WTC11 (cell line): ENCODE measurements at regions not wholly inside any gene's neighbourhood (a gene's known extent, or its start where the extent isn't known, plus 50 kb on each side); places are given as distances from the start of the nearest gene placed in this dataset.
A peak's percentile ranks its signal among the peaks of the same experiment; 100 is the strongest.

Experiments
- ATAC-seq: fragments of 200-7000 bp; cut with Tn5 transposase; 2 replicates; pipeline ENCODE4 v1.10.0; 2021; ENCODE audit warnings: mild to moderate bottlenecking, moderate library complexity
- CTCF ChIA-PET: fragments of 300-600 bp; sonication (Branson Sonifier 250); formaldehyde crosslinking; loops from one replicate; lab custom pipeline; 2021; ENCODE audit warnings: antibody characterized with exemption; lab: Charles Lee
- POLR2A ChIA-PET: fragments of 350-600 bp; sonication (Branson Sonifier 250); formaldehyde crosslinking; loops from one replicate; lab custom pipeline; 2021; ENCODE audit warnings: antibody characterized with exemption; lab: Charles Lee
- DNase-seq: peaks from one replicate; pipeline ENCODE4 v3.0.0; 2021; ENCODE audit warnings: low spot score
- H3K27ac Mint-ChIP-seq: 2 replicates; pipeline ENCODE4 v1.8.0; 2021; ENCODE audit warnings: mixed read lengths
- H3K27me3 Mint-ChIP-seq: 2 replicates; pipeline ENCODE4 v1.8.0; 2021; ENCODE audit warnings: low read depth, mild to moderate bottlenecking, moderate library complexity, mixed read lengths
- H3K36me3 Mint-ChIP-seq: 2 replicates; pipeline ENCODE4 v1.8.0; 2021; ENCODE audit warnings: mixed read lengths
- H3K4me1 Mint-ChIP-seq: 2 replicates; pipeline ENCODE4 v1.8.0; 2022; ENCODE audit warnings: mixed read lengths
- H3K4me3 Mint-ChIP-seq: 2 replicates; pipeline ENCODE4 v1.8.0; 2021; ENCODE audit warnings: mild to moderate bottlenecking, moderate library complexity, mixed read lengths
- H3K9me3 Mint-ChIP-seq: 2 replicates; pipeline ENCODE4 v1.8.0; 2021; ENCODE audit warnings: mixed read lengths
- ARID4B ChIP-seq: sonication (generic); formaldehyde crosslinking; IDR thresholded peaks from 2 replicates; pipeline ENCODE4 v1.8.0; 2023; ENCODE audit warnings: missing genetic modification reagents, mild to moderate bottlenecking, borderline replicate concordance
- ATF2 ChIP-seq: sonication (generic); formaldehyde crosslinking; IDR thresholded peaks from 2 replicates; pipeline ENCODE4 v1.8.1; 2022; ENCODE audit warnings: low read depth, missing genetic modification reagents, borderline replicate concordance
- CBFB ChIP-seq: sonication (generic); formaldehyde crosslinking; IDR thresholded peaks from 2 replicates; pipeline ENCODE4 v1.8.1; 2022; ENCODE audit warnings: mild to moderate bottlenecking, low read depth, missing genetic modification reagents
- CTCF ChIP-seq: fragments of 200-600 bp; IDR thresholded peaks from 2 replicates; pipeline ENCODE4 v1.8.0; 2022; ENCODE audit warnings: antibody characterized with exemption
- ELF4 ChIP-seq: sonication (generic); formaldehyde crosslinking; IDR thresholded peaks from 2 replicates; pipeline ENCODE4 v1.8.1; 2022; ENCODE audit warnings: low read depth, mild to moderate bottlenecking, moderate library complexity, missing genetic modification reagents
- FOXK1 ChIP-seq: sonication (generic); formaldehyde crosslinking; IDR thresholded peaks from 2 replicates; pipeline ENCODE4 v1.8.0; 2022; ENCODE audit warnings: mild to moderate bottlenecking, moderate library complexity, missing genetic modification reagents
- FOXP1 ChIP-seq: sonication (generic); formaldehyde crosslinking; IDR thresholded peaks from 2 replicates; pipeline ENCODE4 v1.8.0; 2022; ENCODE audit warnings: missing genetic modification reagents, mild to moderate bottlenecking, moderate library complexity, borderline replicate concordance
- GABPB1 ChIP-seq: sonication (generic); formaldehyde crosslinking; IDR thresholded peaks from 2 replicates; pipeline ENCODE4 v1.8.1; 2023; ENCODE audit warnings: mild to moderate bottlenecking, missing genetic modification reagents
- GRHL2 ChIP-seq: fragments of 250-450 bp; sonication (Bioruptor Pico); IDR thresholded peaks from 2 replicates; pipeline ENCODE4 v1.8.0; 2022; ENCODE audit warnings: mild to moderate bottlenecking, moderate library complexity; ENCODE audit not compliant: insufficient replicate concordance, severe bottlenecking
- IRF1 ChIP-seq: sonication (generic); formaldehyde crosslinking; IDR thresholded peaks from 2 replicates; pipeline ENCODE4 v1.8.0; 2023; ENCODE audit warnings: missing genetic modification reagents
- MAX ChIP-seq: sonication (generic); formaldehyde crosslinking; IDR thresholded peaks from 2 replicates; pipeline ENCODE4 v1.8.0; 2022; ENCODE audit warnings: mild to moderate bottlenecking, missing genetic modification reagents
- MLX ChIP-seq: sonication (generic); formaldehyde crosslinking; IDR thresholded peaks from 2 replicates; pipeline ENCODE4 v1.8.1; 2023; ENCODE audit warnings: mild to moderate bottlenecking, missing genetic modification reagents, moderate library complexity
- MXD4 ChIP-seq: fragments of 250-450 bp; sonication (Bioruptor Pico); IDR thresholded peaks from 2 replicates; pipeline ENCODE4 v1.8.0; 2021; ENCODE audit warnings: mild to moderate bottlenecking, moderate library complexity, borderline replicate concordance
- NFE2L1 ChIP-seq: sonication (generic); formaldehyde crosslinking; IDR thresholded peaks from 2 replicates; pipeline ENCODE4 v1.8.1; 2023; ENCODE audit warnings: missing genetic modification reagents
- SMAD3 ChIP-seq: sonication (generic); formaldehyde crosslinking; IDR thresholded peaks from 2 replicates; pipeline ENCODE4 v1.8.0; 2022; ENCODE audit warnings: missing genetic modification reagents, mild to moderate bottlenecking, borderline replicate concordance
- SMAD4 ChIP-seq: sonication (generic); formaldehyde crosslinking; IDR thresholded peaks from 2 replicates; pipeline ENCODE4 v1.8.0; 2022; ENCODE audit warnings: mild to moderate bottlenecking, missing genetic modification reagents
- TCF7 ChIP-seq: sonication (generic); formaldehyde crosslinking; IDR thresholded peaks from 2 replicates; pipeline ENCODE4 v1.8.0; 2022; ENCODE audit warnings: mild to moderate bottlenecking, low read depth, missing genetic modification reagents, moderate library complexity
- TEAD1 ChIP-seq: sonication (generic); formaldehyde crosslinking; IDR thresholded peaks from 2 replicates; pipeline ENCODE4 v1.8.0; 2022; ENCODE audit warnings: mild to moderate bottlenecking, missing genetic modification reagents
- ZNF138 ChIP-seq: sonication (generic); formaldehyde crosslinking; conservative IDR thresholded peaks from 2 replicates; pipeline ENCODE4 v1.8.1; 2022; ENCODE audit warnings: mild to moderate bottlenecking, moderate library complexity, missing genetic modification reagents
- ZNF263 ChIP-seq: sonication (generic); formaldehyde crosslinking; IDR thresholded peaks from 2 replicates; pipeline ENCODE4 v1.8.1; 2022; ENCODE audit warnings: low read depth, mild to moderate bottlenecking, moderate library complexity, missing genetic modification reagents
- ZNF396 ChIP-seq: fragments of 250-450 bp; sonication (Bioruptor Pico); IDR thresholded peaks from 2 replicates; pipeline ENCODE4 v1.8.0; 2021; ENCODE audit warnings: mild to moderate bottlenecking, moderate library complexity, borderline replicate concordance
- ZNF423 ChIP-seq: fragments of 250-450 bp; sonication (Bioruptor Pico); IDR thresholded peaks from 2 replicates; pipeline ENCODE4 v2.1.2; 2022; ENCODE audit warnings: mild to moderate bottlenecking, moderate library complexity
- ZNF512 ChIP-seq: sonication (generic); formaldehyde crosslinking; IDR thresholded peaks from 2 replicates; pipeline ENCODE4 v1.8.1; 2022; ENCODE audit warnings: missing genetic modification reagents, borderline replicate concordance

GRCh38 chr4:19969492-19969891 is 282.2 kb upstream of the SLIT2 start:
- H3K9me3 Mint-ChIP-seq, result peaks cover 26% of the 10 kb centered on the region
- no peak for DNase-seq
- POLR2A ChIA-PET, result no interaction called here

GRCh38 chr4:19961091-19961490 is 290.6 kb upstream of the SLIT2 start:
- Mint-ChIP-seq H3K9me3 (peaks cover 16% of the 10 kb centered on the region), H3K27me3 (no peaks in the 10 kb centered on the region; the same call in 1 of the 2 replicates), H3K4me1 (no peaks in the 10 kb centered on the region), H3K36me3 (peaks cover 6% of the 10 kb centered on the region), H3K27ac (no peak overlapping the region), H3K4me3 (no peak overlapping the region)
- CTCF ChIA-PET, result no interaction called here
- ATAC-seq (no peak), DNase-seq (no peak)
- POLR2A ChIA-PET, result no interaction called here
- no peak for TF ChIP-seq NFE2L1 (CRISPR knock-in tag)
- TF ChIP-seq FOXP1 (CRISPR knock-in tag), result no peak
- TF ChIP-seq CBFB (CRISPR knock-in tag), result no peak
- TF ChIP-seq MXD4 (CRISPR knock-in tag), result no peak
- TF ChIP-seq ATF2, result no peak
- no peak for TF ChIP-seq TEAD1 (CRISPR knock-in tag)
- TF ChIP-seq GRHL2 (CRISPR knock-in tag), result no peak
- no peak for TF ChIP-seq IRF1
- TF ChIP-seq SMAD4 (CRISPR knock-in tag), result no peak
- TF ChIP-seq ARID4B (CRISPR knock-in tag), result no peak
- TF ChIP-seq SMAD3 (CRISPR knock-in tag), result no peak
- TF ChIP-seq ZNF138, result no peak
- no peak for TF ChIP-seq ELF4 (CRISPR knock-in tag)
- no peak for TF ChIP-seq ZNF512 (CRISPR knock-in tag)
- TF ChIP-seq MLX (CRISPR knock-in tag), result no peak
- no peak for TF ChIP-seq GABPB1 (CRISPR knock-in tag)
- TF ChIP-seq FOXK1 (CRISPR knock-in tag), result no peak
- TF ChIP-seq TCF7, result no peak
- no peak for TF ChIP-seq ZNF263 (CRISPR knock-in tag)

More at GRCh38 chr4:19969492-19969891, 282.2 kb upstream of the SLIT2 start:
- Mint-ChIP-seq H3K4me1 (0 out of 2 replicates have a peak, but pooled peaks cover 4% of the 10 kb centered on the region), H3K27me3 (no peaks in the 10 kb centered on the region; the same call in 1 of the 2 replicates), H3K27ac (no peak overlapping the region; the same call in 1 of the 2 replicates), H3K4me3 (no peak overlapping the region), H3K36me3 (peaks cover 18% of the 10 kb centered on the region)
- TF ChIP-seq ZNF423 (CRISPR knock-in tag) (no peak), MAX (CRISPR knock-in tag) (no peak), TCF7 (no peak), CTCF (no peak), ZNF396 (CRISPR knock-in tag) (no peak), ZNF138 (no peak)
- CTCF ChIA-PET, result no interaction called here
- peak; percentile 47 for ATAC-seq
